GM23338 (cell line): ENCODE measurements at regions not wholly inside any gene's neighbourhood (a gene's known extent, or its start where the extent isn't known, plus 50 kb on each side); places are given as distances from the start of the nearest gene placed in this dataset.

Experiments
- ATAC-seq: fragments of 200-7000 bp; cut with Tn5 transposase; 3 replicates; pipeline ENCODE4 v1.9.1; 2020
- DNase-seq: peaks from one replicate; pipeline ENCODE4 v3.0.0-alpha.2; 2015; ENCODE audit warnings: low spot score
- H2AFZ ChIP-seq: fragments of 200-600 bp; sonication (generic); 2 replicates; pipeline ENCODE4 v1.8.0; 2016; ENCODE audit warnings: antibody characterized with exemption, mild to moderate bottlenecking, moderate library complexity
- H3F3A ChIP-seq: fragments of 200-600 bp; sonication (generic); replicated peaks from 2 replicates; pipeline ENCODE4 v1.8.0; 2017; ENCODE audit warnings: antibody characterized with exemption, mixed run types, low read depth
- H3K27ac ChIP-seq: fragments of 200-600 bp; sonication (generic); 2 replicates; pipeline ENCODE4 v1.6.1; 2016; ENCODE audit warnings: low read depth
- H3K27me3 ChIP-seq: fragments of 200-600 bp; sonication (generic); 2 replicates; pipeline ENCODE4 v1.8.0; 2016; ENCODE audit warnings: mild to moderate bottlenecking, mixed run types, moderate library complexity; ENCODE audit not compliant: insufficient read depth
- H3K36me3 ChIP-seq: fragments of 200-600 bp; sonication (generic); 2 replicates; pipeline ENCODE4 v1.8.0; 2016; ENCODE audit warnings: mild to moderate bottlenecking; ENCODE audit not compliant: insufficient read depth
- H3K4me1 ChIP-seq: fragments of 200-600 bp; sonication (generic); 2 replicates; pipeline ENCODE4 v1.8.0; 2016; ENCODE audit warnings: mild to moderate bottlenecking, moderate library complexity; ENCODE audit not compliant: insufficient read depth
- H3K4me2 ChIP-seq: fragments of 200-600 bp; sonication (generic); 2 replicates; pipeline ENCODE4 v1.7.1; 2017; ENCODE audit warnings: mixed run types
- H3K4me3 ChIP-seq: fragments of 200-600 bp; sonication (generic); 2 replicates; pipeline ENCODE4 v1.6.1; 2016; ENCODE audit warnings: mixed run types
- H3K79me2 ChIP-seq: fragments of 200-600 bp; sonication (generic); replicated peaks from 2 replicates; pipeline ENCODE4 v1.8.0; 2017; ENCODE audit warnings: mild to moderate bottlenecking; ENCODE audit not compliant: insufficient read depth
- H3K9me2 ChIP-seq: fragments of 200-600 bp; sonication (generic); 2 replicates; pipeline ENCODE4 v1.8.0; 2017; ENCODE audit not compliant: insufficient read depth
- H4K20me1 ChIP-seq: fragments of 200-600 bp; sonication (generic); replicated peaks from 2 replicates; pipeline ENCODE4 v1.8.0; 2017; ENCODE audit warnings: mild to moderate bottlenecking; ENCODE audit not compliant: insufficient read depth
- H3K27ac Mint-ChIP-seq: 2 replicates; pipeline ENCODE4 v1.8.0; 2020; ENCODE audit warnings: inconsistent platforms, mild to moderate bottlenecking, moderate library complexity, mixed read lengths
- H3K27me3 Mint-ChIP-seq: 3 replicates; pipeline ENCODE4 v1.8.0; 2022; ENCODE audit warnings: low read depth, mild to moderate bottlenecking, moderate library complexity, mixed read lengths, inconsistent platforms; ENCODE audit not compliant: insufficient read depth, poor library complexity
- H3K36me3 Mint-ChIP-seq: 3 replicates; pipeline ENCODE4 v1.8.0; 2021; ENCODE audit warnings: low read depth, mild to moderate bottlenecking, inconsistent platforms, moderate library complexity, mixed read lengths
- H3K4me1 Mint-ChIP-seq: 3 replicates; pipeline ENCODE4 v1.8.0; 2020; ENCODE audit warnings: mild to moderate bottlenecking, inconsistent platforms, mixed read lengths
- H3K4me3 Mint-ChIP-seq: 3 replicates; pipeline ENCODE4 v1.8.0; 2021; ENCODE audit warnings: moderate library complexity, mild to moderate bottlenecking, inconsistent platforms, mixed read lengths
- H3K9me3 Mint-ChIP-seq: 3 replicates; pipeline ENCODE4 v1.8.0; 2020; ENCODE audit warnings: moderate library complexity, mild to moderate bottlenecking, inconsistent platforms, mixed read lengths
- CREB1 ChIP-seq: fragments of 250-450 bp; sonication (Bioruptor Pico); IDR thresholded peaks from 2 replicates; pipeline ENCODE4 v1.5.0; 2020; ENCODE audit warnings: low read depth, mild to moderate bottlenecking, moderate library complexity
- EZH2 ChIP-seq: fragments of 200-600 bp; sonication (generic); IDR thresholded peaks from one replicate; pipeline ENCODE4 v1.8.0; 2017; ENCODE audit warnings: antibody characterized with exemption, mild to moderate bottlenecking, low read depth; ENCODE audit not compliant: unreplicated experiment
- EZH2phosphoT487 ChIP-seq: fragments of 200-600 bp; sonication (generic); IDR thresholded peaks from one replicate; pipeline ENCODE4 v1.8.1; 2018; ENCODE audit warnings: antibody characterized with exemption; ENCODE audit not compliant: unreplicated experiment
- JUNB ChIP-seq: IDR thresholded peaks from one replicate; pipeline ENCODE4 v1.6.1; 2016; ENCODE audit warnings: antibody characterized with exemption; ENCODE audit not compliant: unreplicated experiment
- NANOG ChIP-seq: IDR thresholded peaks from 2 replicates; pipeline ENCODE4 v1.6.1; 2016; ENCODE audit warnings: antibody characterized with exemption, borderline replicate concordance
- POLR2AphosphoS5 ChIP-seq: IDR thresholded peaks from 2 replicates; pipeline ENCODE4 v1.6.1; 2016; ENCODE audit warnings: antibody characterized with exemption, low read depth
- STAT1 ChIP-seq: IDR thresholded peaks from one replicate; pipeline ENCODE4 v1.6.1; 2016; ENCODE audit warnings: antibody characterized with exemption; ENCODE audit not compliant: unreplicated experiment
- ZNF114 ChIP-seq: fragments of 250-450 bp; sonication (Bioruptor Pico); IDR thresholded peaks from 2 replicates; pipeline ENCODE4 v1.5.0; 2020; ENCODE audit warnings: mild to moderate bottlenecking, moderate library complexity
- ZNF331 ChIP-seq: fragments of 250-450 bp; sonication (Bioruptor Pico); IDR thresholded peaks from 2 replicates; pipeline ENCODE4 v1.5.0; 2020; ENCODE audit warnings: low read depth, mild to moderate bottlenecking, moderate library complexity
- TF ChIP-seq, protein P1 (sequence below): IDR thresholded peaks from one replicate; pipeline ENCODE4 v1.6.1; 2018; ENCODE audit warnings: antibody characterized with exemption; ENCODE audit not compliant: unreplicated experiment
- TF ChIP-seq, protein P2 (sequence below), 2 experiments: fragments of 200-600 bp in 1 of 2; sonication (generic) in 1 of 2; conservative IDR thresholded peaks; 2 replicates each; pipeline versions ENCODE4 v1.5.1 to v1.6.1; 2016 to 2017; ENCODE audit warnings: antibody characterized with exemption in 2 of 2, low read depth in 2 of 2, mild to moderate bottlenecking in 2 of 2, moderate library complexity in 1 of 2
- TF ChIP-seq, protein P3 (sequence below): fragments of 250-450 bp; sonication (Bioruptor Pico); IDR thresholded peaks from 2 replicates; pipeline ENCODE4 v1.5.0; 2020; ENCODE audit warnings: mild to moderate bottlenecking, moderate library complexity
- TF ChIP-seq, protein P4 (sequence below): IDR thresholded peaks from 2 replicates; pipeline ENCODE4 v1.6.1; 2016; ENCODE audit warnings: antibody characterized with exemption

DNA sequence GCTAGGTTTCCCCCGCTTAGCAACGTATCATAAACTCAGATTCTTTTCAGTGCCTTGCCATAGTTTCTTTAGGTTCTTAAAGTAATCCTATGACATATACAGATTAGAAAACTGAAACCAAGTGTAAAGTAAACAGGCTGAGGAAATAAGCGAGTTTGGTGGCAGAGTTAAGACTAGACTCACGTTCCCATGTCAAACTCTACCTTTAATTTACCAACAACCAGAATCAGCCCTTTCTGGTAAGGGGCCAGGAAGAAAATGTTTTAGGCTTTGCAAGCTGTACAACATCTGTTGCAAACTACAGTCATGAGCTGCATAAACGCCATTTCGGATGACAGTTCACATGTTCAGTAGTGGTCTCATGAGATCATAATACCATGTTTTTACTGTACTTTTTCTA is 128.0 kb upstream of the PRICKLE2 start:
- Histone ChIP-seq H3F3A (no peaks in the 10 kb centered on the region), H3K27me3 (no peaks in the 10 kb centered on the region), H3K9me2 (no peaks in the 10 kb centered on the region), H3K4me3 (no peak overlapping the region), H3K79me2 (no peaks in the 10 kb centered on the region), H4K20me1 (no peaks in the 10 kb centered on the region), H3K27ac (no peak overlapping the region), H3K4me2 (no peak overlapping the region), H3K4me1 (0 out of 2 replicates have a peak, but pooled peaks cover 3% of the 10 kb centered on the region), H3K36me3 (no peaks in the 10 kb centered on the region), H2AFZ (no peak overlapping the region)
- Mint-ChIP-seq H3K27me3 (peaks cover 2% of the 10 kb centered on the region), H3K36me3 (no peaks in the 10 kb centered on the region), H3K9me3 (no peaks in the 10 kb centered on the region), H3K4me1 (peaks cover 13% of the 10 kb centered on the region), H3K27ac (no peak overlapping the region), H3K4me3 (no peak overlapping the region)
- DNase-seq (no peak), ATAC-seq (no peak)
- TF ChIP-seq EZH2phosphoT487 (no peak), STAT1 (no peak), EZH2 (no peak), ZNF114 (no peak), CREB1 (CRISPR knock-in tag) (no peak), JUNB (no peak), POLR2AphosphoS5 (no peak), ZNF331 (no peak), NANOG (no peak)
- TF ChIP-seq, protein P1, sequence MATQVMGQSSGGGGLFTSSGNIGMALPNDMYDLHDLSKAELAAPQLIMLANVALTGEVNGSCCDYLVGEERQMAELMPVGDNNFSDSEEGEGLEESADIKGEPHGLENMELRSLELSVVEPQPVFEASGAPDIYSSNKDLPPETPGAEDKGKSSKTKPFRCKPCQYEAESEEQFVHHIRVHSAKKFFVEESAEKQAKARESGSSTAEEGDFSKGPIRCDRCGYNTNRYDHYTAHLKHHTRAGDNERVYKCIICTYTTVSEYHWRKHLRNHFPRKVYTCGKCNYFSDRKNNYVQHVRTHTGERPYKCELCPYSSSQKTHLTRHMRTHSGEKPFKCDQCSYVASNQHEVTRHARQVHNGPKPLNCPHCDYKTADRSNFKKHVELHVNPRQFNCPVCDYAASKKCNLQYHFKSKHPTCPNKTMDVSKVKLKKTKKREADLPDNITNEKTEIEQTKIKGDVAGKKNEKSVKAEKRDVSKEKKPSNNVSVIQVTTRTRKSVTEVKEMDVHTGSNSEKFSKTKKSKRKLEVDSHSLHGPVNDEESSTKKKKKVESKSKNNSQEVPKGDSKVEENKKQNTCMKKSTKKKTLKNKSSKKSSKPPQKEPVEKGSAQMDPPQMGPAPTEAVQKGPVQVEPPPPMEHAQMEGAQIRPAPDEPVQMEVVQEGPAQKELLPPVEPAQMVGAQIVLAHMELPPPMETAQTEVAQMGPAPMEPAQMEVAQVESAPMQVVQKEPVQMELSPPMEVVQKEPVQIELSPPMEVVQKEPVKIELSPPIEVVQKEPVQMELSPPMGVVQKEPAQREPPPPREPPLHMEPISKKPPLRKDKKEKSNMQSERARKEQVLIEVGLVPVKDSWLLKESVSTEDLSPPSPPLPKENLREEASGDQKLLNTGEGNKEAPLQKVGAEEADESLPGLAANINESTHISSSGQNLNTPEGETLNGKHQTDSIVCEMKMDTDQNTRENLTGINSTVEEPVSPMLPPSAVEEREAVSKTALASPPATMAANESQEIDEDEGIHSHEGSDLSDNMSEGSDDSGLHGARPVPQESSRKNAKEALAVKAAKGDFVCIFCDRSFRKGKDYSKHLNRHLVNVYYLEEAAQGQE: no peak
- TF ChIP-seq, protein P2, sequence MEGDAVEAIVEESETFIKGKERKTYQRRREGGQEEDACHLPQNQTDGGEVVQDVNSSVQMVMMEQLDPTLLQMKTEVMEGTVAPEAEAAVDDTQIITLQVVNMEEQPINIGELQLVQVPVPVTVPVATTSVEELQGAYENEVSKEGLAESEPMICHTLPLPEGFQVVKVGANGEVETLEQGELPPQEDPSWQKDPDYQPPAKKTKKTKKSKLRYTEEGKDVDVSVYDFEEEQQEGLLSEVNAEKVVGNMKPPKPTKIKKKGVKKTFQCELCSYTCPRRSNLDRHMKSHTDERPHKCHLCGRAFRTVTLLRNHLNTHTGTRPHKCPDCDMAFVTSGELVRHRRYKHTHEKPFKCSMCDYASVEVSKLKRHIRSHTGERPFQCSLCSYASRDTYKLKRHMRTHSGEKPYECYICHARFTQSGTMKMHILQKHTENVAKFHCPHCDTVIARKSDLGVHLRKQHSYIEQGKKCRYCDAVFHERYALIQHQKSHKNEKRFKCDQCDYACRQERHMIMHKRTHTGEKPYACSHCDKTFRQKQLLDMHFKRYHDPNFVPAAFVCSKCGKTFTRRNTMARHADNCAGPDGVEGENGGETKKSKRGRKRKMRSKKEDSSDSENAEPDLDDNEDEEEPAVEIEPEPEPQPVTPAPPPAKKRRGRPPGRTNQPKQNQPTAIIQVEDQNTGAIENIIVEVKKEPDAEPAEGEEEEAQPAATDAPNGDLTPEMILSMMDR (conservative IDR thresholded peaks at IDR 0.05; ENCODE audit: low read depth in 2 of 2): no peak
- TF ChIP-seq, protein P3, sequence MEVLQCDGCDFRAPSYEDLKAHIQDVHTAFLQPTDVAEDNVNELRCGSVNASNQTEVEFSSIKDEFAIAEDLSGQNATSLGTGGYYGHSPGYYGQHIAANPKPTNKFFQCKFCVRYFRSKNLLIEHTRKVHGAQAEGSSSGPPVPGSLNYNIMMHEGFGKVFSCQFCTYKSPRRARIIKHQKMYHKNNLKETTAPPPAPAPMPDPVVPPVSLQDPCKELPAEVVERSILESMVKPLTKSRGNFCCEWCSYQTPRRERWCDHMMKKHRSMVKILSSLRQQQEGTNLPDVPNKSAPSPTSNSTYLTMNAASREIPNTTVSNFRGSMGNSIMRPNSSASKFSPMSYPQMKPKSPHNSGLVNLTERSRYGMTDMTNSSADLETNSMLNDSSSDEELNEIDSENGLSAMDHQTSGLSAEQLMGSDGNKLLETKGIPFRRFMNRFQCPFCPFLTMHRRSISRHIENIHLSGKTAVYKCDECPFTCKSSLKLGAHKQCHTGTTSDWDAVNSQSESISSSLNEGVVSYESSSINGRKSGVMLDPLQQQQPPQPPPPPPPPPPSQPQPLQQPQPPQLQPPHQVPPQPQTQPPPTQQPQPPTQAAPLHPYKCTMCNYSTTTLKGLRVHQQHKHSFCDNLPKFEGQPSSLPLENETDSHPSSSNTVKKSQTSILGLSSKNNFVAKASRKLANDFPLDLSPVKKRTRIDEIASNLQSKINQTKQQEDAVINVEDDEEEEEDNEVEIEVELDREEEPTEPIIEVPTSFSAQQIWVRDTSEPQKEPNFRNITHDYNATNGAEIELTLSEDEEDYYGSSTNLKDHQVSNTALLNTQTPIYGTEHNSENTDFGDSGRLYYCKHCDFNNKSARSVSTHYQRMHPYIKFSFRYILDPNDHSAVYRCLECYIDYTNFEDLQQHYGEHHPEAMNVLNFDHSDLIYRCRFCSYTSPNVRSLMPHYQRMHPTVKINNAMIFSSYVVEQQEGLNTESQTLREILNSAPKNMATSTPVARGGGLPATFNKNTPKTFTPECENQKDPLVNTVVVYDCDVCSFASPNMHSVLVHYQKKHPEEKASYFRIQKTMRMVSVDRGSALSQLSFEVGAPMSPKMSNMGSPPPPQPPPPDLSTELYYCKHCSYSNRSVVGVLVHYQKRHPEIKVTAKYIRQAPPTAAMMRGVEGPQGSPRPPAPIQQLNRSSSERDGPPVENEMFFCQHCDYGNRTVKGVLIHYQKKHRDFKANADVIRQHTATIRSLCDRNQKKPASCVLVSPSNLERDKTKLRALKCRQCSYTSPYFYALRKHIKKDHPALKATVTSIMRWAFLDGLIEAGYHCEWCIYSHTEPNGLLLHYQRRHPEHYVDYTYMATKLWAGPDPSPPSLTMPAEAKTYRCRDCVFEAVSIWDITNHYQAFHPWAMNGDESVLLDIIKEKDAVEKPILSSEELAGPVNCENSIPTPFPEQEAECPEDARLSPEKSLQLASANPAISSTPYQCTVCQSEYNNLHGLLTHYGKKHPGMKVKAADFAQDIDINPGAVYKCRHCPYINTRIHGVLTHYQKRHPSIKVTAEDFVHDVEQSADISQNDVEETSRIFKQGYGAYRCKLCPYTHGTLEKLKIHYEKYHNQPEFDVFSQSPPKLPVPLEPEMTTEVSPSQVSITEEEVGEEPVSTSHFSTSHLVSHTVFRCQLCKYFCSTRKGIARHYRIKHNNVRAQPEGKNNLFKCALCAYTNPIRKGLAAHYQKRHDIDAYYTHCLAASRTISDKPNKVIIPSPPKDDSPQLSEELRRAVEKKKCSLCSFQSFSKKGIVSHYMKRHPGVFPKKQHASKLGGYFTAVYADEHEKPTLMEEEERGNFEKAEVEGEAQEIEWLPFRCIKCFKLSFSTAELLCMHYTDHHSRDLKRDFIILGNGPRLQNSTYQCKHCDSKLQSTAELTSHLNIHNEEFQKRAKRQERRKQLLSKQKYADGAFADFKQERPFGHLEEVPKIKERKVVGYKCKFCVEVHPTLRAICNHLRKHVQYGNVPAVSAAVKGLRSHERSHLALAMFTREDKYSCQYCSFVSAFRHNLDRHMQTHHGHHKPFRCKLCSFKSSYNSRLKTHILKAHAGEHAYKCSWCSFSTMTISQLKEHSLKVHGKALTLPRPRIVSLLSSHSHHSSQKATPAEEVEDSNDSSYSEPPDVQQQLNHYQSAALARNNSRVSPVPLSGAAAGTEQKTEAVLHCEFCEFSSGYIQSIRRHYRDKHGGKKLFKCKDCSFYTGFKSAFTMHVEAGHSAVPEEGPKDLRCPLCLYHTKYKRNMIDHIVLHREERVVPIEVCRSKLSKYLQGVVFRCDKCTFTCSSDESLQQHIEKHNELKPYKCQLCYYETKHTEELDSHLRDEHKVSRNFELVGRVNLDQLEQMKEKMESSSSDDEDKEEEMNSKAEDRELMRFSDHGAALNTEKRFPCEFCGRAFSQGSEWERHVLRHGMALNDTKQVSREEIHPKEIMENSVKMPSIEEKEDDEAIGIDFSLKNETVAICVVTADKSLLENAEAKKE (CRISPR knock-in tag): no peak
- TF ChIP-seq, protein P4, sequence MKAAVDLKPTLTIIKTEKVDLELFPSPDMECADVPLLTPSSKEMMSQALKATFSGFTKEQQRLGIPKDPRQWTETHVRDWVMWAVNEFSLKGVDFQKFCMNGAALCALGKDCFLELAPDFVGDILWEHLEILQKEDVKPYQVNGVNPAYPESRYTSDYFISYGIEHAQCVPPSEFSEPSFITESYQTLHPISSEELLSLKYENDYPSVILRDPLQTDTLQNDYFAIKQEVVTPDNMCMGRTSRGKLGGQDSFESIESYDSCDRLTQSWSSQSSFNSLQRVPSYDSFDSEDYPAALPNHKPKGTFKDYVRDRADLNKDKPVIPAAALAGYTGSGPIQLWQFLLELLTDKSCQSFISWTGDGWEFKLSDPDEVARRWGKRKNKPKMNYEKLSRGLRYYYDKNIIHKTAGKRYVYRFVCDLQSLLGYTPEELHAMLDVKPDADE: no peak
